HG03457 (cell line): ENCODE measurements at regions not wholly inside any gene's neighbourhood (a gene's known extent, or its start where the extent isn't known, plus 50 kb on each side); places are given as distances from the start of the nearest gene placed in this dataset.

Experiments
- ATAC-seq: cut with Tn5 transposase; IDR thresholded peaks from one replicate; pipeline ENCODE4 v1.9.1; 2021; ENCODE audit warnings: moderate number of reproducible peaks; ENCODE audit not compliant: unreplicated experiment

- no peak for ATAC-seq
Measured at GRCh38 chr16:55113210-55113609, 182.5 kb downstream of the IRX5 start.

GRCh38 chr16:55115506-55115905, 184.8 kb downstream of the IRX5 start:
- no peak for ATAC-seq

- no peak for ATAC-seq
Measured at GRCh38 chr16:55116165-55116920, 185.7 kb downstream of the IRX5 start.

GRCh38 chr16:55118701-55119260, 188.1 kb downstream of the IRX5 start:
- no peak for ATAC-seq

- no peak for ATAC-seq
Measured at GRCh38 chr16:55120408-55120807, 189.7 kb downstream of the IRX5 start.

GRCh38 chr16:55120826-55121225, 190.2 kb downstream of the IRX5 start:
- ATAC-seq = no peak

- ATAC-seq = no peak
Measured at GRCh38 chr16:55123652-55124051, 193.0 kb downstream of the IRX5 start.

GRCh38 chr16:55125818-55126385, 195.2 kb downstream of the IRX5 start:
- ATAC-seq = no peak

- no peak for ATAC-seq
Measured at GRCh38 chr16:55126456-55126855, 195.8 kb downstream of the IRX5 start.

- no peak for ATAC-seq
Measured at GRCh38 chr16:55130456-55130855, 193.5 kb upstream of the IRX6 start.

- no peak for ATAC-seq
Measured at GRCh38 chr16:55130911-55131310, 193.1 kb upstream of the IRX6 start.

- no peak for ATAC-seq
Measured at GRCh38 chr16:55133654-55134053, 190.3 kb upstream of the IRX6 start.

GRCh38 chr16:55136356-55137150, 187.4 kb upstream of the IRX6 start:
- no peak for ATAC-seq

- no peak for ATAC-seq
Measured at GRCh38 chr16:55138298-55138697, 185.7 kb upstream of the IRX6 start.

- ATAC-seq = no peak
Measured at GRCh38 chr16:55142405-55142804, 181.6 kb upstream of the IRX6 start.

GRCh38 chr16:55144651-55145050, 179.4 kb upstream of the IRX6 start:
- no peak for ATAC-seq

- no peak for ATAC-seq
Measured at GRCh38 chr16:55145771-55146603, 178.0 kb upstream of the IRX6 start.

- no peak for ATAC-seq
Measured at GRCh38 chr16:55146966-55147365, 177.0 kb upstream of the IRX6 start.

GRCh38 chr16:55147396-55147795, 176.6 kb upstream of the IRX6 start:
- ATAC-seq = no peak

- no peak for ATAC-seq
Measured at GRCh38 chr16:55149622-55150021, 174.4 kb upstream of the IRX6 start.
